CD4-positive, alpha-beta T cell treated with Interleukin-17A for 1 hour (primary cell): ENCODE measurements at regions not wholly inside any gene's neighbourhood (a gene's known extent, or its start where the extent isn't known, plus 50 kb on each side); places are given as distances from the start of the nearest gene placed in this dataset.

Experiments
- DNase-seq: peaks from one replicate; pipeline ENCODE4 v3.0.0-alpha.2; 2020

DNA sequence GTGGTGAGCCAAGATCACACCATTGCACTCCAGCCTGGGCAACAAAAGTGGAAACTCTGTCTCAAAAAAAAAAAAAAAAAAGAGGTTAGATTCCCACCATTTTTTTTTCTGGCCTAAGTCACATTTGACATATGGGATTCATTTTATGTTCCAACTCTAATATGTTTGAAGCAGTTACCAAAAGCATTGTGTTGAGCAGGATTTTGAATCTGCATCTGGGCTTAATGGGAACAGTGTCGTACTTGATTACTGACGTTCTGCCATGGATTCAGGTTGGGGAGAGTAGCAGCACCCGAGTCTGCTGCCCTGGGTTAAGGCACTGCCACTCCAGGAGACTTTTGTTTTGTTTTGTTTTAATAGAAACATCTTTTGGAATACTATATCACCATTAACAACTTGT lies 348.7 kb upstream of the TBL1XR1 start:
- DNase-seq: no peak

GRCh38 chr3:177547711-177548350 lies 350.5 kb upstream of the TBL1XR1 start:
- no peak for DNase-seq

DNA sequence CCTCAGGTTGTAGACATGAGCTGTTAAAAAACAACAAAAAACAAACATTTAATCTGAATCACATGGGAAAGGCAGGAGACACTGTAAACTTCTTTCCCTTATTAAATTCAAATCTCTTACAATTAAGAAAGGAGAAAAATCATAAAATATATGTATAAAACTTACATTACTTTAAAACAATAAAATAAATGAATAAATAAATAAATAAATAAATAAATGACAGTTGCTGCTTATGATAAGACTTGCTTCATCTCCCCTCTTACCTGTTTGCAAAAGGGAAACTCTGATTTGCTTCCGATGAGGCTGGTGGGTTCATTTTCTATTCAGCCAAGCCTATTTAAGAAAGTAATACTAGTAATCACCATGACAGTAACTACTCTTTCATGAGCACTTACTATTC lies 353.4 kb upstream of the TBL1XR1 start:
- no peak for DNase-seq

DNA sequence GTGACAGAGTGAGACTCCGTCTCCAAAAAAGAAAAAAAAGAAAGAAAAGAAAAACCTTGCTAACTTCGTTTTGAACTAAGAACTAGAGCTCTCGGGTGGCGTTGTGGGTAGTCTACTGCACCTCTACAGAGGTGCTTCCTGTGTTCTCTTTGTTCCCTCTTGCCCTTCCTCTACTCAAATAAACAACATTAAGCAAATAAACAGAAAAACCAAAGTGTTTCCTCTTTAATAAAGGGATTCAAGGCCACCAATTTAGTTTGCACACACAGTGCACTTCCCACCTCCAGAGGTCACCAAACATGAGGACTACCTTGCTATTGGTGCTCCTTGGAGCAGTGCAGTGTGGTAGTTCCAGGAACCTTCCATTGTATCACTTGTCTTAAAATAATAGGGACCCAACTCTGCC lies 354.2 kb upstream of the TBL1XR1 start:
- peak; percentile 23 for DNase-seq

- no peak for DNase-seq
Observed at GRCh38 chr3:177552051-177552450, 354.8 kb upstream of the TBL1XR1 start.

DNA sequence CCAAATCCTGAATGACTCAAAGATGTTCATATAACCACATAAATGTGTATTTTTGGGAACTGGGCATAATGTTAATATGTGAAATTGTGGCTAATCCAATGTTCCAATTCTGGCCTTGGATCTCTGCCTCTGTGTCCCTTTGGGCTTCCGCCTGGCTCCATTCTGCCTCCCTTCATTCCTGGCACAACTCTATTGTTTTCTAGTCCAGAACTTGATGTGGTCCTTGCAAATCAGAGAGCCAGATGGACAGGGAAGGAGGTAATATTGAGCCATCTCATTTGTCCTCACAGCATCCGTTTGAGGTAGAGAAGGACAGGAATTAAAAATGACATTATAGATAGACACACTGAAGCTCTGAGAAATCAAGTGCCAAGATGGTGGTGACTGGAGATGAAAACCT lies 355.7 kb upstream of the TBL1XR1 start:
- DNase-seq: no peak

- no peak for DNase-seq
Observed at GRCh38 chr3:177553579-177553978, 356.3 kb upstream of the TBL1XR1 start.

GRCh38 chr3:177554895-177555759 lies 357.8 kb upstream of the TBL1XR1 start:
- DNase-seq: no peak

DNA sequence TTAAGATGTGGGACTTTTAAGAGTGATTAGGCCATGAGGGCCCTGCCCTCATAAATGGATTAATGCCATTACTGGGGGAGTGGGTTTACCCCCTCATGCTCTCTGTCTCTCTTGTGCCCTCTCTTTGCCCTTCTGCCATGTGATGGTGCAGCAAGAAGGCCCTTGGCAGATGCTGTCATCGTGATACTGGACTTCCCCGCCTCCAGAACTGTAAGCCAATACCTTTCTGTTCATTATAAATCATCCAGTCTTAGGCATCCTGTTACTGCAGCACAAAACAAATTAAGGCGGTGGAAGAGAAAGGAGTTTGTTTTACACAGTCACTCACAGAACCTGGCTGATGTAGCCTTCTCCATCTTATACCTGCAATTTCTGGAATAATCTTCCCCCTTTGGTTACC lies 360.3 kb upstream of the TBL1XR1 start:
- DNase-seq: no peak

DNA sequence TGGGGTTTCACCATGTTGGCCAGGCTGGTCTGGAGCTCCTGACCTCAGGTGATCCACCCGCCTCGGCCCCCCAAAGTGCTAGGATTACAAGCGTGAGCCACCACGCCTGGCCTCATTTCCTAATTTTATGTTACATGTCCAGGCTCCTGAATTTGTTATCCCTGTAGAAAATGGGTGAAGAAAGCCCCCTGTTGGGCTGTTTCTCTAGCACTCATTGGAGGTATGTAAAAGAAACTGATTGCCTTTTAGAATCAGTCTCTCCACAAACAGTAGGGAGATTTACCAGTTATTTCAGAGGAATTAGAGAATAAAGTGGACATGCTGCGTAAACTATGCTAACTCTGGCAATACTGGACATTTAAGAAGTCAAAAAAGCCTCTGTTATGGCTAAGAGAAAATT lies 364.1 kb upstream of the TBL1XR1 start:
- DNase-seq: no peak

DNA sequence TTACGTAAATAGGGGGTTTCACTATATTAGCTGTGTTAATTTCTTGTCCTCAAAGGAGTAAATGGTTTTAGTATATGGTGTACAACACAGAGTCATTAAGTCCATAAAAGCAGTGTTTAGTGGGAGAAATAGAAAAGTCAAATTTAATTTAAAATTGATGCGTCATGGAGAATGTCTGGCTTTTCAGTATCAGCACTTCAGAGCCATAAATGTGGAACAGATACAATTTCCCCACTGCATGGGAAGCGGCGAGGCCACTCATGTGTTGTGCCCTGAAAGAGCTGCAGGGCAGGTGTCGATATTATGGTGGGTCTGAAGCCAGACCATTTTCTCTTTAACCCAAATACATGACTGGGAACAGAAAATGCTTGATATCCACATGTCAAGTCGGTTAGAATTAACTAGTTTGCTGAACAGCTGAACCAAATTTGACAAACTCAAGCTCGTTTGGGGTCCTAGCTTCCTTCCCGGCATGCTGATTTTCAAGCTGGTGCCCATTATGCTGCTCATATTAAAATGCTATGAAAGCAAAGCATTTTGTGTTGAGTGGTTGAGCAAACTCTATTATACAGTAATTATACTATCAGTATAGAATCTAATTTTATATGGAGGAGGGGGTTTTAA lies 364.6 kb upstream of the TBL1XR1 start:
- no peak for DNase-seq

DNA sequence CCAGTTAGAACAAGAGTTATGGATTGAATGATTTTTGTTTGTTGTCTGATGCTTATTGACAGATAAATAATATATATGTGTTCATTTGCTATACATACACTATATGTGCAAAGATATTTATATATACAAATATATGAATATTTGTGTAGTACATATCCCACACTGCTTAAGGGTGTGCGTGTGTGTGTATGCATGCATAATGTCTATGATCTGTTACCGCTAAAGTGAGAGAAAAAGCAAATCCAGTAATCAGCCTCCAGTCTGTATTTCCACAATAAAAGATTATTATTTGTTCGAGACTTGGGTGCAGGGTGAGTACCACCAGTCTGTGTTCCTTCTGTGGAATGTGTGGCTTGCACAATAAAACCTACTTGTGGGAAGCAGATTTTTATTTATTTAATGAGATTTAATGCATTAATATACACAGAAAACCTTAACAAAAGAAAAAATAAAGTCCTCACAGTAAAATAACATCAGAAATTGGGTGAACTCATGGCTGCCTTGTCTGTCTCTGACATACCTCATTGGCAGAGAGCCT lies 366.0 kb upstream of the TBL1XR1 start:
- DNase-seq: no peak

DNA sequence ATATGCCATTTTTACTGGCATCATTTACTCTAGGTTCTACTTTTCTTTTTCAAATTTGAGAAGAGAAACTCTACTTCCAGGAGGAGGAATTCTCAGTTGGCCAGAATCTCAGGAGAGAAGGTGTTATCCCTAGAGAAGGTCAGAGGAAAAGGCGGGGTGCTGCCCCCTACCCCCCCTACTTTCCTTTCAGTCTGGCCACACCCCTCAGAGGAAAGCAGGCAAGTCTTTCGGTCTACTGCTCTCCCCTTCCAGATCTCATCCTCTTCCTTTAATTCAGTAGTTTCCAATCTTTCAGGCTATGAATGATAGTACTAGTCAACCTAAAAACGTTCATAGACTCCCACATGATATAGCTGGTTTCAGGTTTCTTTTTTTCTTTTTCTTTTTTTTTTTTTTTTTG lies 366.5 kb upstream of the TBL1XR1 start:
- no peak for DNase-seq

DNA sequence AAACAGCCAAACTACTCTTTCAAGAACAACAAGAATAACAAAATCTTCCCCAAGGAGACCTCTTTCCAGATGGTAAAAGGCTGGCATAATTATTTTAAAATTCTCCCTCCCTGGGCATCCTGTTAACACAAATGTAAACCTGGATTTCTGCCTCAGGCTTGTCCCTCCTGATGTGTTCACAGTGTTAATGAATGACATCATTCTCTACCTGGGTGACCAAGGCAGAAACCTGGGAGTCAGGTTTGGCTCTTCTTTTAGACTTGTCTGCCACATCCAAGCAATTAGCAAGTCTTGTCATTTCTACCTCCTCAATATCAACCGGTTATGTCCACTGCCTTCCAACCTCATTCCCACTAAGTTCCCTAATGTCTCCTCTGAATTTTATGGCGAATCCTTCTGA lies 368.7 kb upstream of the TBL1XR1 start:
- no peak for DNase-seq

DNA sequence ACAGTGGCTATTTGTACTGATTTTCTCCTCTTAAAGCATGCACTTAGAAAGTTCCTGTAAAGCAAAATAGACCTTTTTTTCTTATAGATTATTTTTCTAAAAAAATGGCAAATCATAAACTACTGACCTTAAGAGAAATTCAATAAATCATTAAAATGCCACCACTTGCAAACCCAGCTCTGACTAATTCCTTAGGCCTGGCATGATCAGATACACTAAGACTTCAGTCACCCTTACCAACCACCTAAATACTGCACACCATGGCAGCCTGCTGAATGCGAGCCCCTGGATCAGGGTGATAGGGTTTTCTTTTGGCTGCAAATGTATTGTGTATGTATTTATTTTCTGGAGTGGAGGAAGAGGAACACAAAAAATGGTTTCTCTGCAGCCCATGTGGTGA lies 370.6 kb upstream of the TBL1XR1 start:
- no peak for DNase-seq

DNA sequence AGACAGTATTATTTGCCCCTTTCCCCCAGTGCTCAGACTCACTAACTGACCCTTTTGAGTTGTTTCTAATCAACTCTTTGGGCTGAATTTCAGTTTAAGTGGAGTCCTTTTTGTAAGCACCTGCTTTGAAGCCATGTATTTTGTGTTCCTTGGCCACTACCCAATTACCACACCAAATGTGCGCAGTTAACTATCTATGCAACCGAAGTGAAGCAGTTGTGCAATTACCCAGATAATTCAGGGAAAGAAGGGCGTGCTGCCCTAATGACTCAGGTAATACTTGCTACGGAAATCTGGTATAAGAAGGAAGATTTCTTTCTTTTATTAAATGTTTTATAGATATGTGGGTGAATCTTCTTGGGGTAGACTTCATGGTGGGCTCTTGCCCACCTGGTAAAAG lies 371.9 kb upstream of the TBL1XR1 start:
- no peak for DNase-seq

DNA sequence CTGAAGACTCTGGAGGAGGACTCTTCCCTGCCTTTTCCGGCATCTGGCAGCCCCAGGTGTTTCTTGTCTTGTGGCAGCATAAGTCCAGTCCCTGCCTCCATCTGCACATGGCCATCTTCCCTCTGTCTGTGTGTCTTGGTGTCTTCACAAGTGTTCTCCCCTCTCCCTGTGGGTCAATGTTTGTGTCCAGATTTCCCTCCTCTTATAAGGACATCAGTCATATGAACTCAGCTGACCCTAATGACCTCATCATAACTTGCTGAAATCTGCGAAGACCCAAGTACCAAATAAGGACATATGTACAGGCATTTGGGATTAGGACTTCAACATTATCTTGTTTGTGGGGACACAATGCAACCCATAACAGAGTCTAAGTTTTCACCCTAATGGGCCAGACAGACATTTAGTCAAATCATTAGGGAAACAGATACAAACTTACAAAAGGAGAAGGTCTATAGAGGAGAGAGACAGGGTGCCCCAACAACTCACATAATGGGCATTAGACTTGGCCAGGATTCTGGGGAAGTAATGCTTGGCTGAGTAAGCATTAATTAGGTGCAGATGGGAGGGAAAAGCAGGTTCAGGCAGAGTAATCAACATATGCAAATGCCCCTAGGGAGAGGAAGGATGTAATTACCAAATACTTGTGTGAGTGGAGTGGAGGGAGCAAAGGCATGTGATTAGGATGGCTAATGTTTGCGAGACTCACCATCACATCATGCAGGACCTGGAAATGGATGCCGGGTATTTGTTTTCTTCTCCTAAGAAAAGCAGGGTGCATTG lies 372.8 kb upstream of the TBL1XR1 start:
- no peak for DNase-seq

DNA sequence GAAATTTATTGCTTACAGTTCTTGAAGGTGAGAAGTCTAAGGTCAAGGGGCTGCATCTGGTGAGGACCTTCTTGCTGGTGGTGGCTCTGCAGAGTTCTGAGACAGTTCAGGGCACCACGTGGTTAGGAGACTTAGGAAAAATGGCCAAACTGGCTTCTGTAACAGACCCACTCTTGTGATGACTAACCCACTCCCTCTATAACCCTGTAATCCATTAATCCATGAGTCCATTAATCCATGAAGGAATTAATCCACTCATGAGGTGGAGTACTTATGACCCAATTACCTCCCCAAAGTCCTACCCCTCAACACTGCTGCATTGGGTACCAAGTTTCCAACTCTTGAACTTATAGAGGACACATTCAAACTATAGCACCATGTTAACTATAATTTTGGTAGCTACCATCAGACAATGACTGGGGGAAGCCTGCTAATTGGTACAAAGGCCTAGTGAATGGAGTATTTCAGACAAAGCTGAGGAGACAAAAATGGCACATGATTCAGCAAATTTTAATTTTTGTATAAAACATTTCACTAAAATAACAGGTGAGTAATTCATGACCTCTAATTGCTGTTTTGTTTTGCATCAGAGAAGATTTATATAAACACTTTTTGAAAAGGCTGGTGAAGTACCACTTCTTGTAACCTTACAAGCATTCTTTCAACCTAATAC lies 374.1 kb upstream of the TBL1XR1 start:
- no peak for DNase-seq

- DNase-seq: no peak
Observed at GRCh38 chr3:177571944-177572315, 374.6 kb upstream of the TBL1XR1 start.

DNA sequence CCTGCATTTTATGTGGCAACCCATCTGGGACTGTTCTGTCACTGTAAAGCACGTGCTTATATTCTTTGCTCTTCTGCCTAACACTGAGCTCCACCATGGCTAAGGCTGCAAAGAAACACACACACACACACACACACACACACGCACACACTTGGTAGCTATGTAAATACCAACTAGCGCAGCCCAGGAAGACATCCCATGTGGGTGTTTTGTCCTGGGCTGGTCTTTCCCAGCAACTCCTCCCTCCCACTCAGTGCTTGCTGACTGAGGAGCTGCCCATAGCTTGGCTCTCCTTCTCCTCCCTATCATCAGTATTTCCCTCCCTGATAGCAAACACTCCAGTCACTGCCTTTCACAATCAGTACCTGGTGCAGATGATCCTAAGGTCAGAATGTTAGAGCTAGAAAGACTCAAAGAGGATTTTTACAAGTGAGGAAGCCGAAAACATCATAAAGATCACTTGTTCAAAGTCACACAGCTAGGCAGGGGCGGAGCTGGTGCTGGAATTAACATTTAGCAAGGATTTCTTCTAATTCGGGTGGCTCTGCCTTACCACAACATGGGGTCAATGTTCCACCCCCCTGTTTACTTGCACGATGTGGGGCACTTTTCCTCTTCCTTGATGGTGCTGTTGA lies 377.1 kb upstream of the TBL1XR1 start:
- DNase-seq: no peak

DNA sequence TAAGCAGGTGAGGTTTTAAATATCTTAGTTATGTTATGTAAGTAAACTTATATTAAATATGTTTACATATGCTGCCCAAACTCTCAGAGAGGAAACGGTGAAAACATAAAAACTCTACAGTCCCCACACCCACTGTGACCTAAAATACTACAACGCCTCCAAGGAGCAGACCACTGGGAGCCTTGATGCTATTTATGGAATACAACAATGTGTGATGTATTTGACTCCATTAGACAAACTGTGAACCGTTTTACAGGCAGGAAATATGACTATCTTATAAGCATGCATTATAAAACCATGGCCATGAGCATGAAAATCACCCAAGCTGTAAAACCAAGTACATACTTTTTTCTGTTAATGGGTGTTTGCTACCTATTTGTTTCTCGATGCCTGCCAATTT lies 379.5 kb upstream of the TBL1XR1 start:
- no peak for DNase-seq

DNA sequence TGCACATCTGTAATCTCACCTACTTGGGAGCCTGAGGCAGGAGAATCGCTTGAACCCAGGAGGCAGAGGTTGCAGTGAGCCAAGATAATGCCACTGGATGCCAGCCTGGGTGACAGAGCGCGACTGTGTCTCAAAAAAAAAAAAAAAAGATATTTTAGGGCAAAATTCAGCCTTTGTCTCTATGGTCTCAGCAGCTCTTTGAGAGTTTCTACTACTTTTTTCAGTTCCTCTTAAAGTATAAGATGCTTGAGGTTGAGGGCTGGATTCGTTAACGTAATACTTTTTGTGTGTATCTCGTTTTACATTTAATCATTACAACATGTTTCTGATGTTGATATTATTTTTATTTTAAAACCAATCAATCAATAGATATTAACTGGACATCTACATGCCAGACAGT lies 381.2 kb upstream of the TBL1XR1 start:
- DNase-seq: no peak
